ENCODE measurements at regions not wholly inside any gene's neighbourhood (a gene's known extent, or its start where the extent isn't known, plus 50 kb on each side); places are given as distances from the start of the nearest gene placed in this dataset.
"Not testable (repeated sequence)": the region's sequence is repeated elsewhere in the genome, so short reads cannot be mapped to it uniquely, and the experiment has no call there.

- not testable (repeated sequence) for TF ChIP-seq CTCF (conservative IDR thresholded peaks at IDR 0.05; ENCODE audit: low read length); EZH2phosphoT487 (IDR thresholded peaks at IDR 0.05; ENCODE audit: borderline replicate concordance)
Observed at GRCh38 chr5:142519913-142520312, 166.0 kb downstream of the FGF1 start.

Data from Loucy (cell line).